GM18870 (cell line): ENCODE measurements at regions not wholly inside any gene's neighbourhood (a gene's known extent, or its start where the extent isn't known, plus 50 kb on each side); places are given as distances from the start of the nearest gene placed in this dataset.

Source experiments
- ATAC-seq: cut with Tn5 transposase; IDR thresholded peaks from one replicate; pipeline ENCODE4 v1.9.1; 2021; ENCODE audit warnings: moderate library complexity; ENCODE audit not compliant: unreplicated experiment

- no peak for ATAC-seq
Observed at GRCh38 chr5:105563842-105564241, 2001.3 kb upstream of the NUDT12 start.

- no peak for ATAC-seq
Observed at GRCh38 chr5:105554568-105555169, 1992.1 kb upstream of the NUDT12 start.

GRCh38 chr5:105544300-105544699, 1981.7 kb upstream of the NUDT12 start:
- ATAC-seq, result no peak

GRCh38 chr5:105536675-105537074, 1974.1 kb upstream of the NUDT12 start:
- no peak for ATAC-seq

GRCh38 chr5:105530716-105531261, 1968.2 kb upstream of the NUDT12 start:
- ATAC-seq, result no peak

- no peak for ATAC-seq
Observed at GRCh38 chr5:105529851-105530250, 1967.3 kb upstream of the NUDT12 start.

GRCh38 chr5:105508519-105508918, 1945.9 kb upstream of the NUDT12 start:
- ATAC-seq, result no peak

- ATAC-seq, result no peak
Observed at GRCh38 chr5:105506692-105507277, 1944.2 kb upstream of the NUDT12 start.

GRCh38 chr5:105503950-105504349, 1941.4 kb upstream of the NUDT12 start:
- no peak for ATAC-seq

GRCh38 chr5:105501315-105501714, 1938.7 kb upstream of the NUDT12 start:
- ATAC-seq, result no peak

GRCh38 chr5:105475401-105475800, 1912.8 kb upstream of the NUDT12 start:
- no peak for ATAC-seq

- ATAC-seq, result no peak
Observed at GRCh38 chr5:105462377-105462776, 1899.8 kb upstream of the NUDT12 start.

- ATAC-seq, result no peak
Observed at GRCh38 chr5:105460721-105461120, 1898.1 kb upstream of the NUDT12 start.

- no peak for ATAC-seq
Observed at GRCh38 chr5:105453216-105453807, 1890.7 kb upstream of the NUDT12 start.

GRCh38 chr5:105448271-105448670, 1885.7 kb upstream of the NUDT12 start:
- ATAC-seq, result no peak

- ATAC-seq, result no peak
Observed at GRCh38 chr5:105430516-105430915, 1867.9 kb upstream of the NUDT12 start.

- ATAC-seq, result no peak
Observed at GRCh38 chr5:105428451-105429380, 1866.1 kb upstream of the NUDT12 start.

GRCh38 chr5:105414067-105414466, 1851.5 kb upstream of the NUDT12 start:
- no peak for ATAC-seq

- ATAC-seq, result no peak
Observed at GRCh38 chr5:105413406-105413990, 1850.9 kb upstream of the NUDT12 start.

GRCh38 chr5:105409695-105410094, 1847.1 kb upstream of the NUDT12 start:
- no peak for ATAC-seq

GRCh38 chr5:105407200-105407599, 1844.6 kb upstream of the NUDT12 start:
- ATAC-seq, result no peak
